SK-N-SH treated with all-trans-retinoic acid at 6 μM for 48 hours (cell line): ENCODE measurements at regions not wholly inside any gene's neighbourhood (a gene's known extent, or its start where the extent isn't known, plus 50 kb on each side); places are given as distances from the start of the nearest gene placed in this dataset.
"Not testable (repeated sequence)": the region's sequence is repeated elsewhere in the genome, so short reads cannot be mapped to it uniquely, and the experiment has no call there.

Source experiments
- ATAC-seq: fragments of 200-7000 bp; cut with Tn5 transposase; 3 replicates; pipeline ENCODE4 v1.9.1; 2020; ENCODE audit warnings: mild to moderate bottlenecking, moderate library complexity
- ARNTL ChIP-seq: fragments of 450-650 bp; formaldehyde crosslinking; IDR thresholded peaks from 2 replicates; pipeline ENCODE4 v1.5.0; 2020; ENCODE audit warnings: low read depth, mild to moderate bottlenecking, moderate library complexity, borderline replicate concordance
- BACH2 ChIP-seq: fragments of 250-450 bp; sonication (Bioruptor Pico); IDR thresholded peaks from 2 replicates; pipeline ENCODE4 v1.9.0; 2021; ENCODE audit warnings: mild to moderate bottlenecking, borderline replicate concordance
- CSRNP3 ChIP-seq: fragments of 250-450 bp; sonication (Bioruptor Pico); IDR thresholded peaks from 2 replicates; pipeline ENCODE4 v1.5.1; 2021; ENCODE audit warnings: mild to moderate bottlenecking, moderate library complexity
- ESRRG ChIP-seq: fragments of 250-450 bp; sonication (Bioruptor Pico); IDR thresholded peaks from 2 replicates; pipeline ENCODE4 v1.6.1; 2021; ENCODE audit warnings: mild to moderate bottlenecking
- GLIS3 ChIP-seq: fragments of 250-450 bp; sonication (Bioruptor Pico); IDR thresholded peaks from 2 replicates; pipeline ENCODE4 v1.5.0; 2020; ENCODE audit warnings: mild to moderate bottlenecking, moderate library complexity
- ISL1 ChIP-seq: fragments of 250-450 bp; sonication (Bioruptor Pico); IDR thresholded peaks from 2 replicates; pipeline ENCODE4 v2.1.2; 2022; ENCODE audit warnings: mild to moderate bottlenecking, moderate library complexity
- OSR1 ChIP-seq: fragments of 250-450 bp; sonication (Bioruptor Pico); IDR thresholded peaks from 2 replicates; pipeline ENCODE4 v1.8.0; 2022; ENCODE audit warnings: moderate library complexity, mild to moderate bottlenecking, inconsistent platforms
- RARB ChIP-seq: fragments of 250-450 bp; sonication (Bioruptor Pico); IDR thresholded peaks from 2 replicates; pipeline ENCODE4 v1.8.0; 2021; ENCODE audit warnings: mild to moderate bottlenecking, moderate library complexity
- SNAI2 ChIP-seq: fragments of 250-450 bp; sonication (Bioruptor Pico); IDR thresholded peaks from 2 replicates; pipeline ENCODE4 v1.5.0; 2020; ENCODE audit warnings: mild to moderate bottlenecking, moderate library complexity
- TCF4 ChIP-seq: fragments of 250-450 bp; sonication (Bioruptor Pico); IDR thresholded peaks from 2 replicates; pipeline ENCODE4 v1.8.0; 2021; ENCODE audit warnings: mild to moderate bottlenecking, moderate library complexity, borderline replicate concordance
- TOX ChIP-seq: fragments of 250-450 bp; sonication (Bioruptor Pico); IDR thresholded peaks from 2 replicates; pipeline ENCODE4 v1.8.0; 2021; ENCODE audit warnings: mild to moderate bottlenecking, moderate library complexity, borderline replicate concordance
- ZNF565 ChIP-seq: fragments of 450-650 bp; formaldehyde crosslinking; conservative IDR thresholded peaks from 2 replicates; pipeline ENCODE4 v1.5.0; 2020; ENCODE audit warnings: low read depth, mild to moderate bottlenecking, moderate library complexity
- ZNF70 ChIP-seq: fragments of 450-650 bp; formaldehyde crosslinking; IDR thresholded peaks from 2 replicates; pipeline ENCODE4 v1.5.0; 2020; ENCODE audit warnings: mild to moderate bottlenecking, moderate library complexity
- ZNF8 ChIP-seq: fragments of 450-650 bp; formaldehyde crosslinking; IDR thresholded peaks from 2 replicates; pipeline ENCODE4 v1.5.0; 2020; ENCODE audit warnings: mild to moderate bottlenecking, moderate library complexity
- TF ChIP-seq, protein P1 (sequence below): fragments of 250-450 bp; sonication (Bioruptor Pico); IDR thresholded peaks from 2 replicates; pipeline ENCODE4 v1.5.1; 2020; ENCODE audit warnings: low read depth, mild to moderate bottlenecking, moderate library complexity
- TF ChIP-seq, protein P2 (sequence below): fragments of 250-450 bp; sonication (Bioruptor Pico); IDR thresholded peaks from 2 replicates; pipeline ENCODE4 v1.8.0; 2020; ENCODE audit warnings: mild to moderate bottlenecking, moderate library complexity, borderline replicate concordance
- TF ChIP-seq, protein P3 (sequence below): fragments of 250-450 bp; sonication (Bioruptor Pico); IDR thresholded peaks from 2 replicates; pipeline ENCODE4 v1.8.0; 2021; ENCODE audit warnings: low read depth, mild to moderate bottlenecking, moderate library complexity, borderline replicate concordance

- ATAC-seq, result no peak
- TF ChIP-seq, protein P1, sequence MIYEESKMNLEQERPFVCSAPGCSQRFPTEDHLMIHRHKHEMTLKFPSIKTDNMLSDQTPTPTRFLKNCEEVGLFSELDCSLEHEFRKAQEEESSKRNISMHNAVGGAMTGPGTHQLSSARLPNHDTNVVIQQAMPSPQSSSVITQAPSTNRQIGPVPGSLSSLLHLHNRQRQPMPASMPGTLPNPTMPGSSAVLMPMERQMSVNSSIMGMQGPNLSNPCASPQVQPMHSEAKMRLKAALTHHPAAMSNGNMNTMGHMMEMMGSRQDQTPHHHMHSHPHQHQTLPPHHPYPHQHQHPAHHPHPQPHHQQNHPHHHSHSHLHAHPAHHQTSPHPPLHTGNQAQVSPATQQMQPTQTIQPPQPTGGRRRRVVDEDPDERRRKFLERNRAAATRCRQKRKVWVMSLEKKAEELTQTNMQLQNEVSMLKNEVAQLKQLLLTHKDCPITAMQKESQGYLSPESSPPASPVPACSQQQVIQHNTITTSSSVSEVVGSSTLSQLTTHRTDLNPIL (CRISPR knock-in tag), result no peak
- TF ChIP-seq OSR1 (CRISPR knock-in tag) (no peak), ISL1 (CRISPR knock-in tag) (no peak), ARNTL (CRISPR knock-in tag) (no peak), SNAI2 (CRISPR knock-in tag) (no peak), RARB (no peak), TOX (CRISPR knock-in tag) (no peak)
These were observed 114.4 kb upstream of the CES5A start for GRCh38 chr16:55989569-55989907.

- ATAC-seq, result not testable (repeated sequence)
These were observed 113.8 kb upstream of the CES5A start for GRCh38 chr16:55988850-55989568.

DNA sequence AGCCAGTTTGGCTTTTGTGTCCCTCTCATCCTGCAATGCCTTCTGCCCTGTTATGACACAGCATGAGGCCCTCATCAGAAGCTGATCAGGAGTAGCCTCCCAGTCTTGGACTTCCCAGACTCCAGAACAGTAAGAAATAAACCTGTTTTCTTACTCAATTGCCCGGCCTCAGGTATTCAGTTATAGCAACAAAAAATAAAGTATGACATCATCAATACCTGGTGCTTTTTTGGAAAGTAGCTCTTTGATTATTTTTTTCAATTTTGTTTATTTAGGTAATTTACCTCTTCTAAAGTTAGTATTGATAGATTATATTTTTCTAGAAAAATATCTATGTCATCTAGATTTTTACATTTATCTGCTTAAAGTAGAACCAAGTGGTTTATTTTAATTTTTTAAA lies 112.8 kb upstream of the CES5A start:
- TF ChIP-seq, protein P2, sequence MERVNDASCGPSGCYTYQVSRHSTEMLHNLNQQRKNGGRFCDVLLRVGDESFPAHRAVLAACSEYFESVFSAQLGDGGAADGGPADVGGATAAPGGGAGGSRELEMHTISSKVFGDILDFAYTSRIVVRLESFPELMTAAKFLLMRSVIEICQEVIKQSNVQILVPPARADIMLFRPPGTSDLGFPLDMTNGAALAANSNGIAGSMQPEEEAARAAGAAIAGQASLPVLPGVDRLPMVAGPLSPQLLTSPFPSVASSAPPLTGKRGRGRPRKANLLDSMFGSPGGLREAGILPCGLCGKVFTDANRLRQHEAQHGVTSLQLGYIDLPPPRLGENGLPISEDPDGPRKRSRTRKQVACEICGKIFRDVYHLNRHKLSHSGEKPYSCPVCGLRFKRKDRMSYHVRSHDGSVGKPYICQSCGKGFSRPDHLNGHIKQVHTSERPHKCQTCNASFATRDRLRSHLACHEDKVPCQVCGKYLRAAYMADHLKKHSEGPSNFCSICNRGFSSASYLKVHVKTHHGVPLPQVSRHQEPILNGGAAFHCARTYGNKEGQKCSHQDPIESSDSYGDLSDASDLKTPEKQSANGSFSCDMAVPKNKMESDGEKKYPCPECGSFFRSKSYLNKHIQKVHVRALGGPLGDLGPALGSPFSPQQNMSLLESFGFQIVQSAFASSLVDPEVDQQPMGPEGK (CRISPR knock-in tag), result no peak
- TF ChIP-seq BACH2, result no peak
- ATAC-seq, result no peak

- TF ChIP-seq ZNF8 (CRISPR knock-in tag) (no peak), ZNF565 (no peak), TCF4 (CRISPR knock-in tag) (no peak), OSR1 (CRISPR knock-in tag) (no peak), RARB (no peak)
- TF ChIP-seq, all 23 proteins: peak for 0
These were observed 107.4 kb upstream of the CES5A start for GRCh38 chr16:55982597-55982996.

GRCh38 chr16:55981557-55981956 lies 106.4 kb upstream of the CES5A start:
- no peak for ATAC-seq
- TF ChIP-seq, protein P3, sequence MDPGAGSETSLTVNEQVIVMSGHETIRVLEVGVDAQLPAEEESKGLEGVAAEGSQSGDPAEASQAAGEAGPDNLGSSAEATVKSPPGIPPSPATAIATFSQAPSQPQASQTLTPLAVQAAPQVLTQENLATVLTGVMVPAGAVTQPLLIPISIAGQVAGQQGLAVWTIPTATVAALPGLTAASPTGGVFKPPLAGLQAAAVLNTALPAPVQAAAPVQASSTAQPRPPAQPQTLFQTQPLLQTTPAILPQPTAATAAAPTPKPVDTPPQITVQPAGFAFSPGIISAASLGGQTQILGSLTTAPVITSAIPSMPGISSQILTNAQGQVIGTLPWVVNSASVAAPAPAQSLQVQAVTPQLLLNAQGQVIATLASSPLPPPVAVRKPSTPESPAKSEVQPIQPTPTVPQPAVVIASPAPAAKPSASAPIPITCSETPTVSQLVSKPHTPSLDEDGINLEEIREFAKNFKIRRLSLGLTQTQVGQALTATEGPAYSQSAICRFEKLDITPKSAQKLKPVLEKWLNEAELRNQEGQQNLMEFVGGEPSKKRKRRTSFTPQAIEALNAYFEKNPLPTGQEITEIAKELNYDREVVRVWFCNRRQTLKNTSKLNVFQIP (CRISPR knock-in tag), result no peak
- TF ChIP-seq, protein P1 (CRISPR knock-in tag), result no peak
- TF ChIP-seq TOX (CRISPR knock-in tag) (no peak), SNAI2 (CRISPR knock-in tag) (no peak), ZNF70 (CRISPR knock-in tag) (no peak), ARNTL (CRISPR knock-in tag) (no peak), GLIS3 (no peak), ESRRG (CRISPR knock-in tag) (no peak), ZNF565 (no peak), CSRNP3 (CRISPR knock-in tag) (no peak), ISL1 (CRISPR knock-in tag) (no peak)

More at GRCh38 chr16:55982597-55982996, 107.4 kb upstream of the CES5A start:
- ATAC-seq, result no peak
